ENCODE measurements at regions not wholly inside any gene's neighbourhood (a gene's known extent, or its start where the extent isn't known, plus 50 kb on each side); places are given as distances from the start of the nearest gene placed in this dataset.

DNA sequence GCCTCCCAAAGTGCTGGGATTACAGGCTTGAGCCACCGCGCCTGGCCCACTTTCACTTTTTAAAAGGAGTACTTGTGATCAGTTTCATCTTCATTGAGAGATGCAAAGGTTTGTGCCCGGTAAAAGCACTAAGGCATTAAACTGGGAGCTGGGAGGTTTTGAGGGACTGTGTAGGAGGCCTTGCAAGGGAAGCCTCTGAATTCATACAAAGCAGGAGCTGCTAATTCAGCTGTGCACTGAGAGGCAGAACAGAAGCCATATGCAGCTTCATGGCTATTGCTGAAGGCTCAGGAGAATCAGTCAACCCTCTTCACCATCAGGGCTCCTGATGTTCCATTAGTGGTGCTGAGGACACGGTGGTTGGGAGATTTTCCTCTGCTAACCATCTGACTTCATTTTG, 77.7 kb downstream of the GPR88 start:
- Histone ChIP-seq H4K20me1 (ENCODE audit: insufficient read depth, low read length) (no peaks in the 10 kb centered on the region), H3K9me3 (ENCODE audit: control insufficient read depth, insufficient read depth, low read length) (no peaks in the 10 kb centered on the region), H3K23ac (ENCODE audit: low read depth, low read length) (no peak overlapping the region), H2AK9ac (replicated peaks; ENCODE audit: low read depth, low read length, poor library complexity) (no peak overlapping the region), H3K27ac (ENCODE audit: insufficient read depth, low read length) (no peak overlapping the region), H3K27me3 (ENCODE audit: control insufficient read depth, insufficient read depth, low read length) (no peaks in the 10 kb centered on the region), H2BK15ac (ENCODE audit: low read depth, low read length) (no peak overlapping the region), H3K18ac (ENCODE audit: low read depth, low read length) (peak overlapping the region; percentile 35; the same call in 1 of the 2 replicates), H4K8ac (ENCODE audit: low read depth in 2 of 2, low read length in 2 of 2) (no peak overlapping the region), H2AK5ac (ENCODE audit: low read depth, low read length) (peak overlapping the region; percentile 56), H3K36me3 (ENCODE audit: control insufficient read depth, insufficient read depth, low read length) (no peaks in the 10 kb centered on the region), H3K4ac (ENCODE audit: low read depth, low read length) (peak overlapping the region; percentile 9; the same call in 1 of the 2 replicates), H3K79me1 (ENCODE audit: low read depth in 1 of 2, low read length in 2 of 2) (no peaks in the 10 kb centered on the region), H3K9me1 (ENCODE audit: insufficient read depth, low read length) (0 out of 2 replicates have a peak, but pooled peaks cover 2% of the 10 kb centered on the region), H3K4me1 (ENCODE audit: control insufficient read depth, insufficient read depth, low read length) (peaks cover 7% of the 10 kb centered on the region), H3K4me2 (ENCODE audit: low read depth, low read length) (no peak overlapping the region), H4K91ac (ENCODE audit: insufficient read depth, low read depth, low read length) (no peak overlapping the region), H2BK5ac (ENCODE audit: low read depth, low read length, poor library complexity, severe bottlenecking) (no peak overlapping the region), H3K9ac (ENCODE audit: low read depth, low read length) (no peak overlapping the region), H2BK120ac (ENCODE audit: low read depth, low read length) (no peak overlapping the region), H3K56ac (ENCODE audit: extremely low read depth, insufficient read depth, low read length) (no peak overlapping the region), H2BK20ac (ENCODE audit: low read depth, low read length) (peak overlapping the region; percentile 1; the same call in 1 of the 2 replicates), H2AFZ (replicated peaks; ENCODE audit: low read length, poor library complexity) (no peak overlapping the region), H3K4me3 (ENCODE audit: insufficient read depth, low read depth, low read length) (no peak overlapping the region), H4K5ac (ENCODE audit: low read depth, low read length) (no peak overlapping the region; the same call in 1 of the 2 replicates), H3K14ac (replicated peaks; ENCODE audit: low read depth, low read length) (no peak overlapping the region)
- ATAC-seq (ENCODE audit: low read depth) (no peak), DNase-seq (no peak)
- WGBS, 2 experiments (ENCODE audit: extremely low coverage in 2 of 2, insufficient read length in 1 of 2): 100% methylated on average over 3 of the region's 4 CpGs; no CpG with 5 or more reads in 1 of the 2 experiments
- TF ChIP-seq, protein P1, sequence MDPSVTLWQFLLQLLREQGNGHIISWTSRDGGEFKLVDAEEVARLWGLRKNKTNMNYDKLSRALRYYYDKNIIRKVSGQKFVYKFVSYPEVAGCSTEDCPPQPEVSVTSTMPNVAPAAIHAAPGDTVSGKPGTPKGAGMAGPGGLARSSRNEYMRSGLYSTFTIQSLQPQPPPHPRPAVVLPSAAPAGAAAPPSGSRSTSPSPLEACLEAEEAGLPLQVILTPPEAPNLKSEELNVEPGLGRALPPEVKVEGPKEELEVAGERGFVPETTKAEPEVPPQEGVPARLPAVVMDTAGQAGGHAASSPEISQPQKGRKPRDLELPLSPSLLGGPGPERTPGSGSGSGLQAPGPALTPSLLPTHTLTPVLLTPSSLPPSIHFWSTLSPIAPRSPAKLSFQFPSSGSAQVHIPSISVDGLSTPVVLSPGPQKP (IDR thresholded peaks at IDR 0.05; ENCODE audit: borderline replicate concordance, low read depth, low read length): no peak
- TF ChIP-seq, protein P2, sequence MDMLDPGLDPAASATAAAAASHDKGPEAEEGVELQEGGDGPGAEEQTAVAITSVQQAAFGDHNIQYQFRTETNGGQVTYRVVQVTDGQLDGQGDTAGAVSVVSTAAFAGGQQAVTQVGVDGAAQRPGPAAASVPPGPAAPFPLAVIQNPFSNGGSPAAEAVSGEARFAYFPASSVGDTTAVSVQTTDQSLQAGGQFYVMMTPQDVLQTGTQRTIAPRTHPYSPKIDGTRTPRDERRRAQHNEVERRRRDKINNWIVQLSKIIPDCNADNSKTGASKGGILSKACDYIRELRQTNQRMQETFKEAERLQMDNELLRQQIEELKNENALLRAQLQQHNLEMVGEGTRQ (IDR thresholded peaks at IDR 0.05; ENCODE audit: low read depth, low read length): no peak
- TF ChIP-seq MXI1 (IDR thresholded peaks at IDR 0.05; ENCODE audit: borderline replicate concordance, low read depth, low read length) (no peak), FOS (IDR thresholded peaks at IDR 0.05; ENCODE audit: low read depth, low read length) (no peak), RAD21 (IDR thresholded peaks at IDR 0.05; ENCODE audit: low read length) (no peak), MAZ (IDR thresholded peaks at IDR 0.05; ENCODE audit: borderline replicate concordance, low read depth, low read length) (no peak), RCOR1 (IDR thresholded peaks at IDR 0.05; ENCODE audit: insufficient replicate concordance, low read length) (no peak), CEBPB (IDR thresholded peaks at IDR 0.05; ENCODE audit: low read depth, low read length) (no peak)
- CTCF ChIA-PET: no interaction called here
- in situ Hi-C loops (cut with MboI; ENCODE audit: low sequenced_read_pairs): no loop called here
- intact Hi-C loops (cut with micrococcal nuclease): no loop called here
- dilution Hi-C loops (cut with HindIII; ENCODE audit: low sequenced_read_pairs, unreplicated experiment): no loop called here
- POLR2A ChIA-PET (ENCODE audit: unreplicated experiment): no interaction called here
- BruUV-seq (replicated peaks): no TSS peak
